H1 (cell line): ENCODE measurements at regions not wholly inside any gene's neighbourhood (a gene's known extent, or its start where the extent isn't known, plus 50 kb on each side); places are given as distances from the start of the nearest gene placed in this dataset.

Source experiments
- ATF2 ChIP-seq: IDR thresholded peaks from 2 replicates; pipeline ENCODE4 v1.6.1; 2012; ENCODE audit warnings: low read length, inconsistent platforms
- CHD7 ChIP-seq: fragments of 300-600 bp; sonication (generic); IDR thresholded peaks from 2 replicates; pipeline ENCODE4 v1.7.1; 2012; ENCODE audit warnings: low read length, moderate library complexity, mild to moderate bottlenecking, inconsistent platforms; ENCODE audit not compliant: insufficient replicate concordance
- HDAC6 ChIP-seq: IDR thresholded peaks from one replicate; pipeline ENCODE4 v1.7.1; 2012; ENCODE audit warnings: low read depth, mild to moderate bottlenecking, inconsistent platforms, low read length, moderate library complexity

GRCh38 chr1:58248791-58249190 lies 297.7 kb downstream of the OMA1 start (continued):
- TF ChIP-seq CHD7 (no peak), ATF2 (no peak), HDAC6 (no peak)
